Ramos (cell line): ENCODE measurements at regions not wholly inside any gene's neighbourhood (a gene's known extent, or its start where the extent isn't known, plus 50 kb on each side); places are given as distances from the start of the nearest gene placed in this dataset.

Experiments
- in situ Hi-C: fragments of 300-500 bp; cut with MboI; formaldehyde crosslinking; loops from one replicate; pipeline ENCODE4 v1.14.3; 2022; ENCODE audit warnings: low sequenced_read_pairs; ENCODE audit not compliant: unreplicated experiment

DNA sequence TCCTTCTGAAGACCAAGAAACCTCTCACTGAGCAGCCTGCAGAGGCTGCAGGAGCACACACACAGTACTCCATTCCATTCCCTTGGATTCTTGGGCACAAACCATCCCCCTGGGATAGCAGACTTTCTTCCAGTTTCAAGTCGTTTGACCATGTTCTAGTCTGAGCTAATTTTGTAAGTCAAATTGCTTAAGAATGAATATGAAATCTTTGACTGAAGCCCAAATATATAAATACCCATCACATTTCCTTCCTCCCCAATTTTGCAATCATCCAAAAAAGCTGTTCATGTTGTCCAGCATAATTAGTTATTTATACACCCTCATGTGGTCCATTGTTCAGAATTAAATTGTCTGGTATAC, 231.2 kb upstream of the TPRG1 start:
- in situ Hi-C loops = no loop called here

DNA sequence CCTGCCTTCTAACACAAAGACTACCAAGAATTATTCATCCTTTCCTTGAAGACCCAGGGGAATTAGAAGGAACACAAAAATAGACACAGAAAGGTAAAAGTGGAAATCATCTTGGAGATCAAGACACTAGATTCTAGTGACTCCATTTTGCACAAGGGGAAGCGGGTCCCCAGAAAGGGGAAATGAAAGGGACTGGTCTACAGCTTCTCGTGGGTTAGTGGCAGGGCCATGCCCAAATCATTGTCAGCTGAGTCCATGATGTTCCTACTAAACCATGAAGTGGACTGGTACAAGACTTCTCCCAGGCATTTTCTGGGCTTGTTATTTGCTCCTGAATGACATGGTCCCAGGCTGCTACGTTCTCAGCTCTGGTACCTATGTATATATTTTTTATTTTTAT, 230.7 kb upstream of the TPRG1 start:
- in situ Hi-C loops = no loop called here

DNA sequence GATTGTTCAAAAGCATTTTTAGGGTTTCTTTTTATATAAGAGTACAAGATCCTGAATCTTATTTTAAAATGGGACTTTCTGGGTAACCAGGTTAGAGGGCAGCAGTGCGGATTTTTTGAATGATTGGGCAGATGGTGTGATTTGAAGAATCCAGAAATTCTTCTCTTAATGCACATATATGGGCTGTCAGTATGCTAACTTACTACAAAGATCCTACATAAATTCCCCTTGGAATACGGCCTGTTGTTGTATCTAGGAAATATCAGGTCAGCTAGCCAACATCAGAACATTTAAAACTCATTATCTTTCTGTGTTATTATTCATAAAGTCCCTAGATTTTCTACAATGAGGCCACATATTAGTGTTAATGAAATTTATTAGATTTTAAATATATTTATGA, 229.6 kb upstream of the TPRG1 start:
- in situ Hi-C loops = no loop called here

DNA sequence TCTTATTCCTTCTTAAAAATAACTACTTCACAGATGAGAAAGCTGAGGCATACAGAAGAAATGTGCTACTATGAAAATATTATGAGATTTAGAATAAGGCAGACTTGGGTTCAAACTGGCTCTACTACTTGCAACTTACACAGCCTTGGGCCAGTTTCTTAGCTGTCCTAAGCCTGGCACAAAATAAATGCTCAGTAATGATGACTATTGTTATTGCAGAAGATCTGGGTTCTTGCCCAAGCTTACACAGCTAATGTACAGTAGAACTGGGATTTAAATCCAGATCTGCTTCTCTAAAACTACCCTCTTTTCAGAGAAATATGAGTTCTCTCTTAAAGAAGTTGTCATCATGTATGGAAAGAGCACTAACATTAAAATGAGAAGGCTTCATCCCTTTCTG, 228.2 kb upstream of the TPRG1 start:
- in situ Hi-C loops = no loop called here

DNA sequence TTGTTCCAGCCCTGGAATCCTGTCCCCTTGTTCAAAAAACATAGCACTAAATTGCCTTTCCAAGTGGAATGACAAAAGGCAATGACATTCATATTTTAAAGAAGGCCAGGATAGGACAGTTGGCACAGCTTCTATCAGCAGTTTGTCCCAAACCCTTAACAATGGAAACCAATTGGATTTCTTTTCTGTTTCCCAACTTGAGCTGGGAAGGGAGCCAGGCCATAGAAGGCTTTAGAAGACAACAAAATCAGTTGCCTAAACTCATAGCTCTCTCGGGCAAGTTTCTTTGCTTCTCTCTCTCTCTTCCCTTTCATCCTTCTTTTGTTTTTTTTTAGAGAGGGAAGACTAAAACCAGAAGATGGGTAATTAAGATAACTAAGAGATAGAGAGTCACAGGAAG, 227.7 kb upstream of the TPRG1 start:
- in situ Hi-C loops = no loop called here

DNA sequence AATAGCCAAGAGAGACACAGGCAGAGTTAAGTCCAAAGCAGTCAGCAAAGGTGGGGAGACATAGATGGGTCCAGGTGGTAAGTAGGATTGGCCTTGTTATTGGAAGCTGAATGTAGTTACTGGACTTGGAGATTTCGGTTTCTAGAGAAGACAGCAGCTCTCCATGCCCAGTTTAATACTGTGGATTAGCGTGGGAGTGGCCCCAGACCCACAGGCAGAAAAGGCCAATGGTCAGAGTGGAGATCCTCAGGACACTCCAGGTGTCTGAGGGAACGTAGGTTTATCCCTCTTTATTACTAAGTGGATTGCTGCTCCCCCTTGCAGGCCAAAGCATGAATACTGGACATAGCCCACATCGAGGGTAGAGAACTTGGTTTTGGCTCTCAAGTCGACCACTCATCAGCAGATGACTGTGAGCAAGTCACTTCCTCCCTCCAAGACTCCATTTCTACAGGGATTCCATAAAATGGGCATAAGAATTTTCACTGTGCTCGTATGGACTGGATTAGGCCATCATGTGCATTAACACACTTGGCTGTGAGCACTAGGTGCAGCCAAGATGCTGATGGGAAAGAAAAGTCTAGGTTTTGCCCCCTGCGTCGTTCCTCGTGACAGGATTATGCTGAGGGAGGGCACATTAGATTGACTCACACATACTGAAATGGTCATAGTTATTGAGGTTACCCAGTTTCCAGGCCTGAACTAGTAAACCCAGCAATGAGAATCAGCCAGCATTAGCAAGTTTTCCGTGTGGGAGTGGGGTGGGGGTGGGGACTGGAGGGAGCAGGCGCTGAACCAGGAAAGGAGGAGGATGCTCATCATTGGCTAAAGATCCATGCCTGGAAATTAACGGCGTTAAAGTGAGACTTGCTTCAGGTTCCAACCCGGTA, 225.2 kb upstream of the TPRG1 start:
- in situ Hi-C loops = no loop called here

DNA sequence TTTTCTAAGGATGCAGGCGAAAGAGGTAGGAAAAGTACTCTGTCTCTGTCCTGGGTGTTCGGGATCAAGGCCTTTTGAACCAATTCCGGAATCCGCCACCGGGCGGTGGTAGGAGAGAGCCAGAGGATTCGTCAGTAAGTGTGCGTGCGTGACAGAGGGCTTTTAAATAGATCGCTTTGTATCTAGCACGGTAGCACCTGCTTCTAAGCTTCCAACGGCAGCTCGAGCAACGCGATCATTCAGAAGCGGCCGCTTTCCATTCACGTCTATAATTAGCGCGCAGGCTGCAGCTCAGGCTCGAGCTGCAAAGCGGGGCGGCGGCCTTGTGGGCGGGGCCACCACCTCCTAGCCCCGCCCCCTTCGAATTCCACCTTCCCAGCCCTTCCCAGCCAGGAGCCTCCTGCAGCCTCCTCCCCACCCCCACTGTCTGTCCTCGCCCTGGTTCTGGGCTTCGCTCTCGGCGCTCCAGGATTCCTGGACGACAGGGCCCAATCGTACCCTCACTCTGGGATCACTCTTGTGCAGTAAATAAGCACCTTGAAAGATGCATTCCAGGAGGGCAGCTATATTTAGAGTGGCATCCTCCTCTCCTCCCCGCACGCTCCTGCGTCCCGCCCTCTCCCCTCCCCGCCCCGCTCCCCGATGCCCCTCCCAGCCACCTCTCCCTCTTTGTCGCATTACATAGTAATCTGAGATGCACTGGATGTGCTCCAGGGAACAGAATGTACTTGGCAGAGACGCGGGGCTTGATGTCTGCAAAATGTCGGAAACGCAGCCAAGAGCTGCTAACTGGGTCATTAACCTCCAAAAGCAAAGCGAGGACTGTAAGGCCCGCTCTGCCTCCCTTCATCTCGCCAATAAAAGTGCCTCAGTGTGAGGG, 224.1 kb upstream of the TPRG1 start:
- in situ Hi-C loops = no loop called here

DNA sequence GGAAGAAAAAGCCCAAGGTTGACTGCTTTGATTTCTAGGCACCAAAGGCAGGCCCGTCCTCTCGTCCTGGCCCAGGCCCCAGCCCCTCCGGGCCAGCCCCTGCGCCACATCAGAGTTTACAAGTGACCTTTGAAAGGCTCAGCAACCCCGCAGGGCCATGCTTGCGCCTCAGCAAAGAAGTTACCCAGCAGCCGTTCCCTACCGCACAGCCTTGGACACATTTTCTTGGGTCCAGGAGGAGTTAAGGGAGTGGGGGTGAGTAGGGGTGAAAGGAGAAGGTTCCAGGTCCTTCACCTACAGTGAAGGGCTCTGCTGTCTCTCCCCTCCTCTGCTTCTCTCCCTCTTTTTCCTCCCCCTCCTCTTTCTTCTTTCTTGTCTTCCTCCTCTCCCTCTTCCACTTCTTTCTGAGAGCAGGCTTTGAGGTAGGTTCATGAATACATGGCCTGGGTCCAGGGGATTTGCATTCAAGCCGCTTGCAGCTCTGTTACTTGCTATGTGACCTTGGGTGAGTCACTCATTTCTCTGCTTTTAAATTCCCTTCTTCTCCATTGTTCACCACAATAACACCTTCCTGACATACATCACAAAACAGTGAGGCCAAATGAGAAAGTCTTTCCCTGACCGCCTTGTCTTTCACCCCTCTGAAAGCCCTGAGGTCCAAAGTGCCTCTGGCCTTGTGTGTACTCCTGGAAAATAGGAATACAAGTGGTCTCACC, 223.3 kb upstream of the TPRG1 start:
- in situ Hi-C loops = no loop called here

DNA sequence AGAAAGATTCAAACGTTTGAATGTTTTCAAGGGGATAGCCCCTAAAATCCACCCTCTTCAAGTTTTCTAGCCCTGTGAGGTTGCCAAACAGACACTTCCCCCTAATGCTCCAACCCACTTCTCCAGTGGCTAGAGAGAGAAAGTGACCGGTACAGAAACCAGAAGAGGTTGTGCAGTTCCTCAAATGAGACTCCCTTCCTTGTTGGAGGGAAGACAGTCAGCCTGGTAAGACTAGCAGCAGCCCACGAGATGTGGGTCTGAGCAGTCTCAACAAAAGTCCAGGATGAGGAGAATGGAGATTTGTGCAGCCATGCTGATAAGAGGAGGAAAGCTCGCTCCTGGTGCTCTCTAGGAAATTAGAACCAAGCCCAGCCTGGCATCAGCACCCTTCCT, 222.8 kb upstream of the TPRG1 start:
- in situ Hi-C loops = no loop called here

DNA sequence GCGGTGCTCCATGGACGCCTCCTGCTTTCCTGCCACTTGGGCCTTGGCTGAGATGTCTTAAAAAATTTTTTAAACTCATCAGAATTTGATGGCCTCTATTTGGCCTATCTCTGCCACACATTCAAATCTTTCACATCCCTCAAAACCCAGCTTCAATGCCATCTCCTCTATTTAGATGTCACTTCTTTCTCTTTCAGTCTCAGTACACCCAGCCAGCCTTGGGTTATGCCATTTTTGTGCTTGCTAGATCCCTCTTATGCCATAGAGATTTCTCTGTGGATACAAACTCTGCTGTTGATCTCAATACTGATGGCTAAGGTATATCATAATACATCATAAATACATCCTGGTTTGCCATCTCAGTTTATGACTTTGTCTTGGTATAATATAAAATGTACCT, 222.3 kb upstream of the TPRG1 start:
- in situ Hi-C loops = no loop called here

DNA sequence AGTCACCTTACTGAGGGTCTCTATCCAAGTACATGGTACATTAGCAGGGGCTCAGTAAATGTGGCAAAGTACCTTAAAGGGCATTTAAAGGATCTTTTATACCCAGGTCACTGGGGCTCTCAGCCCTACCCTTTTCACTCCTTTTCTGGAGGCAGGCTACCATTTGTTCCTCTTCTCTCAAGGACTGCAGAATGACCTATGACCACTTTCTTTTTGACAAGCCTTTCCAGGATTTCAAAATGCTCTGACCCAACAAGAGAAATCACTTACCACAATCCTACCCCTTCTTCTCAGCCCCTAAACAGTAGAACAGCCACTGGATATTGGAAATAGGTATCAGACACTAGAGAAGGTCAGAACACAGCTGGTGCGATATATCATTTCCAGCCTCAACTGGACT, 221.8 kb upstream of the TPRG1 start:
- in situ Hi-C loops = loop anchor here (5.0 to 10.0 kb wide), 4 partner anchors 715 to 1213 kb away; no protein-coding TSS in a partner anchor

DNA sequence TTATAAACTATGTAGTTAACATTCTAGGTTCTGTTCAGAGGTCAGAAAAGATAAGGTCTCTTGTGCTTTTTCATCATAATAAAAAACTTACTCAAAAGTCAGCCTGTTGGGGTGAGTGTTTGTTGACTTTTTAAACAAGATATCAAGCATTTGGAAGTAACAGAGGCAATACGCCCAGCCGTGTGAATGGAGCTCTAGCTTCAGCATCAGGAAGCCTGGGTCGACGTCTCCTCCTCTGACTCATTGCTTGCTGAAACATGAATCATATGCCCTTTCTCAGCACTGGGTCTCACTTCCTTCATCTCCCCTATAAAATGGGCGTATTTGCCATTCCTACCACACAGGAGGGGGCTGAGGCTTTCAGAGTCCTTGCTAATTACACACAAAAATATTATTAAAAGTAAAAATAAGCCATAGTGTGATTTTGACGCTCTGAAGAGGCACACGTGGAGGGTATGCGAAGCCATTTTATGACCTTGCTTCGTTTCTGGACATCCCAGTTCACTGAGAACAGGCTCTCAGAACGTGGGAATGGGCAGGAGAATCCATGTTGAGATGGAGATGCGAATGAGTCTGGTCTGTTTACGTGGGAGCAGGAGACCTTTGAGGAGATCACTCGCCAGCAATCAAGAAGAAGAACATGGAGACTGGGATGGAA, 220.8 kb upstream of the TPRG1 start:
- in situ Hi-C loops = loop anchor here (5.0 to 10.0 kb wide), 4 partner anchors 716 to 1214 kb away; no protein-coding TSS in a partner anchor

DNA sequence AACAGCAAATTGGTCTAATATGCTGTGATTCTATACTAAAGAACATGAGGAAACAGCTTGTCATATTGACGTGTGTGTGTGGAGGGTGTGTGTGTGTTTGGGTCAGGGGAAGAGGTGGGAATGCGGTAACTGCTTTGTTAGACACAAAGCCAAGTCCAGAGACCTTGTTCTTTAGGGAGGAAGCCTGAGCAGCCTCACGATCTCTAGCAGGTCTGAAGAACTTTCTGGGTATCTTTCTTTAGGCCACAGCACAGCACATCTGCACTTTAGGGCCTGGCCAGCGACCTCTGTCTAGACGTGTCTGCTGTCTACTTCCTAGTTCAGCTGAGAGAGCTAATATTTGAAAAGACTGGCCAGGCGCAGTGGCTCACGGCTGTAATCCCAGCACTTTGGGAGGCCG, 220.0 kb upstream of the TPRG1 start:
- in situ Hi-C loops = loop anchor here (5.0 to 10.0 kb wide), 4 partner anchors 717 to 1214 kb away; no protein-coding TSS in a partner anchor

DNA sequence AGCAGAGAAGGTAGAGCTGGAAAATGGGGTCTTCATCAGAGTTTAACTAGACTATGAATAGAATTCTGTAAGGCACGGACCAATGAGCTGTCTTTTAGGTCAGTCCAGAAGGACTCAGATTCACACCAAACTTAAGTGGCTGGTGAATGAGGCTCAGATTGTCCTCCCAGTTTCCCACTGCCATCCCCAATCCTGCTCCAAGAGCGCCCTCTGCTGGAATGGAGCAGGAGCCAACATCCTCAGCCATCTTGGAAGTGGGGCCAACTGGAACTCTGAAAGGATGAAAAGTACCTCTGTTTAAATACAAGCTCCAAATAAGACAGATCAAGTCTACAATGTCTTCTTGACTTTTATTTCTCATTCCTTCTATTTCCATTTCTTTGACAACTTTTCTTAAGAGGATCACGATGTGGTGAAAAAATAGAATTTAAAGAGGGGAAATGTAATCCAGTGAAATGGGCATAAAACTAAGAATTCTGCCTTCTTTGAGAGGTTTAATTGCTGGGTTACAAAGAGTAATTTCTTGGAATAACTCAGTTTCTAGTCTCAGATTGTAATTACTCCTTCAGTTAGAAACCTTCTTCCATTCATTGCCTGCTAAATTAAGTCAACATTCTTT, 217.1 kb upstream of the TPRG1 start:
- in situ Hi-C loops = loop anchor here (5.0 to 10.0 kb wide), 4 partner anchors 720 to 1217 kb away; no protein-coding TSS in a partner anchor

DNA sequence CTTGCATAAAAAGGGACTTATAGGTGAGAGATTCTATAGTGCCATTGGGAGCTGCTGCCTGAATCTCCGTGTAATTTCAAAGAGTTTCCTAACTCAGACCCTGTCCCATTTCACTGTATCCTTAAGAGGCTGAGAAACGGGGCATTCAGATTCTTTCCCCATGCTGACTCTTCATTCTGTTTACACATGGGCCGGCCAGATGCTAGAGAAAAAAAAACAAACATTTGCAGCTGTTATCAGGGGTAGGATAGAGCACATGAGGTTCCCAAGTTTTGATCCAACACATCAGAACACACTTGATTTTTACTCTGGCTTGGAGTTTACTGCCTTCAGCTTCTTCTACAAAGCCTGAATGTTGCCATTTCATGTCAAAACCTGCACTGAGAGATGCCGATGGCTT, 215.9 kb upstream of the TPRG1 start:
- in situ Hi-C loops = loop anchor here (10.0 kb wide), 2 partner anchors 721 to 991 kb away; no protein-coding TSS in a partner anchor

DNA sequence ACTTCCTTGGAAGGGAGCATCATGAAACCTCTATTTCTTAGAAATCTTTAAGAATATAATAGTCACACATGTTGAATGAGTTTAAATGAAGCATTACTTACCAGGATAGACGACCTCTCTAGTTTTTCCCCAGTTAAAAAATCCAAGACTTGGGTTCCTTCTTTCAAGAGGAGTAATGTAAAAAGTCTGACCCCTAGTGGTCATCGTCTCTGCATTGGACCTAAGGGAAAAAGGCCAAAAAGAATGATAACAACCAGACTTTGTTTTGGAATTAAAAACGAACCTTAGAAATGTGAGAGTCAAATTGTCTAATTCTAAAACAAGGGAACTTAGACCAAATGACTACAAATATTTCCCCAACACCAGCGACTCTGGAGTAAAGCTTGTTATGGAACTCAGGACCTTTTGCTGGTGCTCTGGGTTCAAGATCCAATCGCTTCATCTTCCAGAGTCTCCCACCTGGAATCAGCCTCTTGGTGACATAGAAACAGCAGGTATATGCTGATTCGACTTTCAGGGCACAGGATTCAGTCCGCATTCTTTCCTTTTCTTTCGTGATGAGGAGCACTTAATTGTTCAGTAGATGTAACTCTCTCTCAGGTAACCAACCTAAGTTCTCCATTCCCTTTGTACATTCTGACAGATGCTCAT, 214.8 kb upstream of the TPRG1 start:
- in situ Hi-C loops = loop anchor here (10.0 kb wide), 2 partner anchors 722 to 992 kb away; no protein-coding TSS in a partner anchor

DNA sequence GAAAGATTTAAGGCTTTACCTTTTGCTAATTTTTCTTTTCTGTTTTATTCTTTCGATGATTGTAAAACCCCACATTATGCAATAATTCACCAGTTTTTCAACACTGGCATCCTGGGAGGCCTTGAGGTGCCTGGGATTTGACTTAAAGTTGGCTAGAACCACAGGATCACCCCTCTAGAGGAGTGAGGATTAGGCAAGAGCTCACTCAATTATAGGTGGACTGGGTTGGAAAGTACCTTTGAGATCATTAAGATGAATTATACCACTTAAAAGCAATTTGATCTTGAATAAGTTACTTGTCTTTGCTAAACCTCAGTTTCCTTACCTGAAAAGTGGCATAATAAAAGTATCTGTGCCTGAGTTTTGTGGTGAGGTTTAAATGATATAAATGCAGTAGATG, 212.8 kb upstream of the TPRG1 start:
- in situ Hi-C loops = loop anchor here (10.0 kb wide), 2 partner anchors 724 to 994 kb away; no protein-coding TSS in a partner anchor

DNA sequence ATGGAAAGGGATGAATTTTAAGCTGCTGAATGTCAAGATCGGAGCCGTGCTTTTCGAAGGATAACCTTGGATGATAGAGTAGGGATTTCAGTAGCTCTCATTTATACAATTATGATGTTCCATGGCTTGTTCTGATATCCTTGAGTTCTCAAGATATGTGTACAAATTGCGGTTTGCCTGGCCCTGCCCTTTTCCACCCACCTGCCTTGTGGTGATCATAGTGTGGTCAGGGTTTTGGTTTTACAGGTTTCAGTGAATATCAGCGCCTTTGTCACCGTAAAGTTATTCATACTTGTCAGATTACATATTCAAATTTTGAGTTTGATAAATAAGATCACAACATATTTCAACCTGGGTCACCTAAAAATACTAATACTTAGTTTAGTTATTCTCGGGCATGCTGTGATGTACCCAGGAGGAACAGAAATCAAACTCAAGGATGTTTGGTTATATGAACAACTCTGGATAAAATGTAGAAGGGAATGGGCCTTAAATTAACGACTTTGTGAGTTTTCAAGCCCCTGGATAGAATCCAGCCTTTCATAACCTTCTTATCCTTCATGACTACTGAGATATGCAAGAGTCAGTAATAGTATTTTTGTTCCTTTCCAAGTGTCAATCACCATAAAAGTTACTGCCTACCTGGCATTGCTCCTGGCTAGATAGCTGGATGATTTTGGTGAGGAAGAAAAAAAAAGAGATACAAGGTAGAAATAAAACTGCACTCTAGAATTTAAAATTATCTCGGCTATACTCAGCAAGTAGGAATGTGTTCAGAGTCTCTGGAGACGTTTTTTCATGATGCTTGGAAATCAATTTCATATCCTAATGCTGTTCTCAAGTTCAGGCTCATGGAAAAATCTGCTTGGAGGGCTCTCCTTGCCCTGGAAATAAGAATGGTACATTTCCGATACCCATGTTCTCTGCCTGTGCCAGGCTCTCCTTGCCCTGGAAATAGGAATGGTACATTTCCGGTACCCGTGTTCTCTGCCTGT, 209.2 kb upstream of the TPRG1 start:
- in situ Hi-C loops = no loop called here
